SU-DHL-6 (cell line): ENCODE measurements at regions not wholly inside any gene's neighbourhood (a gene's known extent, or its start where the extent isn't known, plus 50 kb on each side); places are given as distances from the start of the nearest gene placed in this dataset.

Experiments used
- H2AFZ ChIP-seq: fragments of 200-600 bp; sonication (generic); 2 replicates; pipeline ENCODE4 v1.6.1; 2014; ENCODE audit warnings: low read depth, mild to moderate bottlenecking, moderate library complexity, mixed read lengths, antibody characterized with exemption, low read length; ENCODE audit not compliant: severe bottlenecking
- H3F3A ChIP-seq: fragments of 200-600 bp; shearing (Covaris generic); 2 replicates; pipeline ENCODE4 v1.6.0; 2016; ENCODE audit warnings: antibody characterized with exemption, mild to moderate bottlenecking; ENCODE audit not compliant: insufficient read depth
- H3K27ac ChIP-seq: fragments of 200-600 bp; sonication (generic); 2 replicates; pipeline ENCODE4 v1.5.1; 2016; ENCODE audit warnings: low read depth, mild to moderate bottlenecking, low read length, moderate library complexity, mixed read lengths
- H3K27me3 ChIP-seq: fragments of 200-600 bp; sonication (generic), shearing (Covaris generic); 2 replicates; pipeline ENCODE4 v1.6.0; 2014; ENCODE audit warnings: mild to moderate bottlenecking, low read length
- H3K36me3 ChIP-seq: fragments of 200-600 bp; sonication (generic); 2 replicates; pipeline ENCODE4 v1.6.1; 2014; ENCODE audit warnings: mild to moderate bottlenecking, low read length, mixed read lengths
- H3K4me2 ChIP-seq: fragments of 300-600, 200-600 bp; shearing (Covaris generic), sonication (generic); 2 replicates; pipeline ENCODE4 v1.6.0; 2014; ENCODE audit warnings: low read length, low read depth, mild to moderate bottlenecking; ENCODE audit not compliant: poor library complexity, severe bottlenecking
- H3K4me3 ChIP-seq: fragments of 200-600 bp; sonication (generic); 2 replicates; pipeline ENCODE4 v1.5.1; 2014; ENCODE audit warnings: antibody characterized with exemption, low read length, mild to moderate bottlenecking, mixed read lengths; ENCODE audit not compliant: insufficient read depth, poor library complexity, severe bottlenecking
- H3K79me2 ChIP-seq: fragments of 200-600 bp; sonication (generic); 2 replicates; pipeline ENCODE4 v1.6.1; 2014; ENCODE audit warnings: mild to moderate bottlenecking, low read length, moderate library complexity; ENCODE audit not compliant: insufficient read depth
- H3K9ac ChIP-seq: fragments of 200-600 bp; sonication (generic); 2 replicates; pipeline ENCODE4 v1.7.0; 2014; ENCODE audit warnings: mild to moderate bottlenecking, low read length
- H3K9me2 ChIP-seq: fragments of 200-600 bp; sonication (generic); replicated peaks from 2 replicates; pipeline ENCODE4 v1.6.1; 2014; ENCODE audit warnings: low read length; ENCODE audit not compliant: insufficient read depth
- H3K9me3 ChIP-seq: fragments of 200-600 bp; sonication (generic); 2 replicates; pipeline ENCODE4 v1.6.1; 2014; ENCODE audit warnings: low read length, mixed read lengths; ENCODE audit not compliant: insufficient read depth
- H4K20me1 ChIP-seq: fragments of 200-600 bp; sonication (generic); 2 replicates; pipeline ENCODE4 v1.6.1; 2014; ENCODE audit warnings: low read depth, mild to moderate bottlenecking, antibody characterized with exemption, low read length, moderate library complexity, mixed read lengths
- EZH2phosphoT487 ChIP-seq: fragments of 200-600 bp; sonication (generic), shearing (Covaris generic); conservative IDR thresholded peaks from 2 replicates; pipeline ENCODE4 v1.6.1; 2018; ENCODE audit warnings: mild to moderate bottlenecking, antibody characterized with exemption, low read length, moderate library complexity, mixed read lengths
- TF ChIP-seq, protein P1 (sequence below): fragments of 200-600 bp; sonication (generic); IDR thresholded peaks from one replicate; pipeline ENCODE4 v1.5.1; 2017; ENCODE audit warnings: antibody characterized with exemption, mild to moderate bottlenecking, low read length, moderate library complexity; ENCODE audit not compliant: insufficient read depth, poor library complexity, severe bottlenecking

DNA sequence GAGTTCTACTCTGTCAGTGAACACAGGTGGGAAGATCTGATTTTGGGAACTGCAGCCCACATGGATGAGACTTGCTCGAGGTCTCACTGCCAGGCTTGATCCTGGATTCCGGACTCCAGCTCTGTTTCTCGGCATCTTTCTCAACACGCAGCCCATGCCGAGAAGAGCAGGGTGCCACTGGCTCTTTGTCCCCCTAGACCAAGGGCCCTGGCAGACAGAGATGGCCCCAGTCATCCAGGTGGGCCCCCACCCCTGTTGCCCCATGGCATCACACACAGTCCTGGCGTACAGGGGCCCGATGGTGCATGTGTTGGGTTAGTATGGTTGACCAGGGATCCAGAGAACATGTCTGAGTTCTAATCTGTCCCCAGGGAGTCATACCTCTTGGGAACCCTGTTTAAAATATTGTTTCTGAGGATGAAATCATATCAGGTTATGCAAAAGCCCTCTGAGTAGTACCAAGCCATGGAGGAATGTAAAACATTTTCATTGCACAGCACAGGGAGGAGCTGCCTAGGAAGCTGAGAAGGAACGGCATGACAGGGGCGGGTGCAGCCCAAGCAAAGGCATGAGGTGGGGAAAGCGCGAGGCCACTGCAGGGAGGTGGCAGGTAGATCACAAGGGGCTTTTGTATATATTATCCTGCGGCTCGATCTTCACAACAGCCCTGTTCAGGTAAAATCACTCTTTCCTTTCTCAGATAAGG lies 320.6 kb downstream of the UACA start:
- Histone ChIP-seq H3F3A (0 out of 2 replicates have a peak, but pooled peaks cover 8% of the 10 kb centered on the region), H3K27me3 (no peaks in the 10 kb centered on the region), H3K79me2 (no peaks in the 10 kb centered on the region), H3K9ac (no peak overlapping the region), H3K27ac (no peak overlapping the region), H3K36me3 (no peaks in the 10 kb centered on the region), H4K20me1 (no peaks in the 10 kb centered on the region), H3K4me2 (no peak overlapping the region), H3K4me3 (no peak overlapping the region), H2AFZ (no peak overlapping the region), H3K9me3 (no peaks in the 10 kb centered on the region), H3K9me2 (no peaks in the 10 kb centered on the region)
- TF ChIP-seq, protein P1, sequence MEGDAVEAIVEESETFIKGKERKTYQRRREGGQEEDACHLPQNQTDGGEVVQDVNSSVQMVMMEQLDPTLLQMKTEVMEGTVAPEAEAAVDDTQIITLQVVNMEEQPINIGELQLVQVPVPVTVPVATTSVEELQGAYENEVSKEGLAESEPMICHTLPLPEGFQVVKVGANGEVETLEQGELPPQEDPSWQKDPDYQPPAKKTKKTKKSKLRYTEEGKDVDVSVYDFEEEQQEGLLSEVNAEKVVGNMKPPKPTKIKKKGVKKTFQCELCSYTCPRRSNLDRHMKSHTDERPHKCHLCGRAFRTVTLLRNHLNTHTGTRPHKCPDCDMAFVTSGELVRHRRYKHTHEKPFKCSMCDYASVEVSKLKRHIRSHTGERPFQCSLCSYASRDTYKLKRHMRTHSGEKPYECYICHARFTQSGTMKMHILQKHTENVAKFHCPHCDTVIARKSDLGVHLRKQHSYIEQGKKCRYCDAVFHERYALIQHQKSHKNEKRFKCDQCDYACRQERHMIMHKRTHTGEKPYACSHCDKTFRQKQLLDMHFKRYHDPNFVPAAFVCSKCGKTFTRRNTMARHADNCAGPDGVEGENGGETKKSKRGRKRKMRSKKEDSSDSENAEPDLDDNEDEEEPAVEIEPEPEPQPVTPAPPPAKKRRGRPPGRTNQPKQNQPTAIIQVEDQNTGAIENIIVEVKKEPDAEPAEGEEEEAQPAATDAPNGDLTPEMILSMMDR, result no peak
- no peak for TF ChIP-seq EZH2phosphoT487

DNA sequence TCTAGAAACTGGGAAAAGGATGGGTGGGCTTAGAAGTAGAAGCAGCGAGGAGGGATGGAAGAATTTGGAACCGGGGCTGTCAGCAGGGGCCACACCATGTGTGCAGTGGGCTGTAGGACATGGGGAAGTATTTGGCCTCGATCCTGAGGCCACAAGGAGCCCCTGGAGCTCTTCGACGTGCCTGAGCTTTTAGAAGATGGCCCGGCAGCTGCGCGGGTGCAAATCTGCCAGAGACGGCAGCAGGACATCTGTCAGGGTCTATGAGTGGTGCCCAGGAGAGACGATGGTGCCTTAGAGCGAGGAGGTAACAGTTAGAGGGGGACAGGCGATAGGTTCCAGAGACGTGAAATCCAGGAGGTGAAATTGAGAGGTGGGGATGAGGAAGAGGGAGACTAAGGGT lies 321.1 kb downstream of the UACA start:
- H3K27me3 ChIP-seq, result no peaks in the 10 kb centered on the region
- H3K9ac ChIP-seq, result no peak overlapping the region
- H3K4me3 ChIP-seq, result no peak overlapping the region

DNA sequence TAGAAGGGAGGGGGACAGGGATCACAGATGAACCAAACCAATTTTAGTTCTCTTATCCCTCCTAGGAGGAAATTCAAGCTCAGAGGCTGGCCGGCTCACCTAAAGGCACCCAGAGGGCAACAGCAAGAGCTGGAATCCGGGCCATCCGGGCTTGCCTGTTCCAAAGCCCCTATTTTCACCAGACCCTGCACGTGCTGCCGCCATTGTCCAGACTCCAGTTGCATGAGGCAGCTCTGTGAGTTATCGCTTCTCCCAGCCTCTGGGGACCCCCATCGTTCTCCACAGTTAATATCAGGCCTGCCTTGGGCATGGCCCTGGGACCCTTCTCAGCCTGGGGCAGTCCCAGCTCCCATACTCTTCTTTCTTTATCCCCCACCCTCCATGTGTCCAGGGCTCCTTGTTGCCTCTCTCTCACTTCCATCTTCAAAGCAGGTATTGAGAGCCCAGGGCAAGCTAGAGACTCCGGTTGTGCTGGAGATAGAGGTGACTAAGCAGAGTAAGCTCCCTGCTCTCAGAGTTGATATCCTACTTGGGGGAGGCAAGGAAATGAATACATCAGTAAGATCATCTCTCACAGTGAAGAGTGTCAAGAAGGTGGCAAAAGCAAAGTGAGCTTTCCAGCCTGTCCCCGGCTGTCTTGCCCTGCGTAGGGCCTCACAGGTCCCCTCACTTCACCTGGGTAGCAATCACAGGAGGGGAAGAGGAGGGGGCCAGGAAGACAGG lies 322.8 kb downstream of the UACA start:
- no peaks in the 10 kb centered on the region for H3K27me3 ChIP-seq
- no peak overlapping the region for H3K9ac ChIP-seq
- no peak overlapping the region for H3K4me2 ChIP-seq
- peaks cover 16% of the 10 kb centered on the region for H3F3A ChIP-seq
- TF ChIP-seq, protein P1, result no peak
- TF ChIP-seq EZH2phosphoT487, result no peak
- no peaks in the 10 kb centered on the region for H3K9me3 ChIP-seq
- no peak overlapping the region for H2AFZ ChIP-seq
- H3K4me3 ChIP-seq, result no peak overlapping the region
- no peak overlapping the region for H3K27ac ChIP-seq
- no peaks in the 10 kb centered on the region for H3K9me2 ChIP-seq
- no peaks in the 10 kb centered on the region for H3K36me3 ChIP-seq
- H3K79me2 ChIP-seq, result no peaks in the 10 kb centered on the region
- H4K20me1 ChIP-seq, result no peaks in the 10 kb centered on the region

More for the DNA sequence above, 321.1 kb downstream of the UACA start:
- Histone ChIP-seq H3K4me2 (no peak overlapping the region), H3F3A (0 out of 2 replicates have a peak, but pooled peaks cover 4% of the 10 kb centered on the region), H2AFZ (no peak overlapping the region), H3K9me3 (no peaks in the 10 kb centered on the region), H3K9me2 (no peaks in the 10 kb centered on the region), H3K36me3 (no peaks in the 10 kb centered on the region), H3K27ac (no peak overlapping the region), H4K20me1 (no peaks in the 10 kb centered on the region), H3K79me2 (no peaks in the 10 kb centered on the region)
- TF ChIP-seq, protein P1, result no peak
- no peak for TF ChIP-seq EZH2phosphoT487
